ENCODE measurements at regions not wholly inside any gene's neighbourhood (a gene's known extent, or its start where the extent isn't known, plus 50 kb on each side); places are given as distances from the start of the nearest gene placed in this dataset.
"Not testable (repeated sequence)": the region's sequence is repeated elsewhere in the genome, so short reads cannot be mapped to it uniquely, and the experiment has no call there.

- not testable (repeated sequence) for DNase-seq (ENCODE audit: low spot score)
Observed at GRCh38 chr18:14460364-14460763, 83.0 kb downstream of the POTEC start.

DNA sequence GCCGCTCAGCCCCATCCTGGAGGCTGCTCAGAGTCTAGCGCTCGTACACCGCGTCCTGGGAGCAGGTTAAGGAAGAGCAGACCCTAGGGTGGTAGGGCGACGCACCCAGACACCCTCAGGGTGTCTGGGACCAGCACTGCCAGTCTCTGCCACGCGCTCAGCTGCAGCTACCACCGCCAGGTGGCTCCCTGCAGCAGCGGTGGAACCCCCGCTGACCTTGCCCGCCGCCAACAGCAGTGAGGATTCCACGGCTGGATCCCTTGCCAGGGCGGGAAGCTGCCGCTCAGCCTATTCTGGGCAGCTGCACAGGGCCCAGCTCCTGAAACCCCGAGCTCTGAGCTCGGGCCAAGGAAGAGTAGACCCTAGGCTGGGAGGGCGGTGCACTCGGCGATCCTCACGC lies 83.6 kb downstream of the POTEC start:
- not testable (repeated sequence) for DNase-seq (ENCODE audit: low spot score)

- not testable (repeated sequence) for DNase-seq (ENCODE audit: low spot score)
Observed at GRCh38 chr18:14458009-14458945, 85.1 kb downstream of the POTEC start.

DNA sequence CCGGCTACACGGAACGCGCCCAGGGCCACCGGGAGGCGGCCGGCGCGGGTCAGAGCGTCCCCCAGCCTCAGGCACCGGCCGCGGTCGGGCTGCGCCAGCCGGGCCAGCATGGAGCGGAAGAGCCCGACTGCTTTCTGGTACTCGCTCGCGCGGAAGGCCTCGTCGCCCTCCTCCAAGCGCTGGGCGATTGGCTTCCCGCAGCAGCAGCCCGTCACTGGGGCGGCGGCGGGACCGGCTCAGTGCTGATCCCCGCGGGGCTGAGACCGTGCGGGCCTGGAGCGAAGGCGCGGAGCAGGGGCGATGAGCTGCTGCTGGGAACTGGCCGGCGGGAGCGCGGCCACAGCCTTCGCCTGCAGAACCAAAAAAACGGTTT lies 92.8 kb downstream of the POTEC start:
- DNase-seq (ENCODE audit: low spot score) = not testable (repeated sequence)

GRCh38 chr18:14449995-14450636 lies 93.3 kb downstream of the POTEC start:
- not testable (repeated sequence) for DNase-seq (ENCODE audit: low spot score)

DNA sequence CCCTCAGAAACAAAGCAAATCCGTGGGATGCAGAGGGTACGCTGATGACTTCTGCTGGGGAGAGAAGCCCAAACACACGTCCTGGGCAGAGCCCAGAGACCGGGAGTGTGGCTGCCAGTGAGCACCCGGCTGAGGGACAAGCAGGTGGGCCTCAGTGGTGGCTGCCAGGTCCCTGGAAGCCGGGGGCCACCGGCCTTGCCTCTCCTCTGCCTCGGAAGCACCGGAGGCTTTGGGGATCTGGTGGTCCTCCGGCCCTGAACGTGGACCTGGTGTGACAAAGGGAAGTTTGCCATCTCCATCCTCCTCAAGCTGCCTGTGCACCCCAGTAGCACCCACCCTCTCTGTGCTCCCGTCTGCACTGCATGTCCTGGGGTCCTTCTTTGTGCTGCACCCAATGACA lies 94.3 kb downstream of the POTEC start:
- DNase-seq (ENCODE audit: low spot score) = not testable (repeated sequence)

DNA sequence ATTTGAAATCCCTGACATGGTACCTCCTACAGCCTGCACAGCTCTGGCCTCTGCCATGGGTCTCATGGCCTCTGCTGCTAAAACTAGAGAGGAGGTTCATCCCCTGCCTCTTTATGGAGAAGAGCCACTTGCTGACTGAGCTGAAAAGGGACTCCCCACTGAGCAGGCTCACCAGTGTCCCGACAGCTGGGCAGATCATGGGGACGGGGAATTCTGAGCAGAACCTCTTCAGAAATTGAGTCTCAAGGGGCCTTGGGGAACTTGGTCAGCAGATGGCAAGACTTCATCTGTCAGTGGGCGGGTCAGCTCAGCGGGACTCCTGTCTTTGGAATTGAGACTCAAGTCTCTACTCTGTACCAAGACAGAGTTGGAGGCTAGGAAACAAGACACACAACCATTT lies 95.7 kb downstream of the POTEC start:
- not testable (repeated sequence) for DNase-seq (ENCODE audit: low spot score)

DNA sequence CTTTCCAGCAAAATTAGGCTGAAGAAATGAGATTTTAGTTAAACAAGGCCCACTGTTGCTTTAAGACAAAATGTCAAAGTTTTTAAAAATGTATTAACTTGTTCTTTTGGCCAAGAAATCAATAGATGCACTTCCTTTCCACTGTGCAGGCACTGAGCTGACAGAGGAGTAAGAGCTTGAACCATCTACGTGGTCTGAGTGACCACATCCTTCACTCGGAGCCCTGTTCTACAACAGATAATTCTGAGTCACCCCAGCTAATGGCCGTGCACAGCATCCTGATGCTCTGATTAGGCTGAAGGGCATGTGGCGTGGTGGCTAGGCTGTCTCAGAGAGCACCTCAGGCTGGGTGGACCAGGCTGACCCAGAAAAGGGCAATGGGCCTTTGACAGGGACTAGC lies 107.9 kb downstream of the POTEC start:
- DNase-seq (ENCODE audit: low spot score) = not testable (repeated sequence)

DNA sequence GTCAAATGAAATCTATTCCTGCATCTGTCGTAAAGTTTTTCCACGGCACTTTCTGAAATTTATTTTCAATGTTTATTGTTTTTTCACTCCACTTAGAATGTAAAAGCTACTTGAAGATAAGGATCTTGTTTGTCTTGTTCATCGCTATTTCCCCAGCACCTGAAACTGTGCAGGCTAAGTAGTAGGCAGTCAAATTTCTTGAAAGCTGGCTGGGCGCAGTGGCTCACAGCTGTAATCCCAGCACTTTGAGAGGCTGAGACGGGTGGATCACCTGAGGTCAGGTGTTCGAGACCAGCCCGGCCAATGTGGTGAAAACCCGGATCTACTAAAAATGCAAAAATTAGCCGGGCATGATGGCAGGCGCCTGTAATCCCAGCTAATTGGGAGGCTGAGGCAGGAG lies 111.0 kb downstream of the POTEC start:
- DNase-seq (ENCODE audit: low spot score) = not testable (repeated sequence)

DNA sequence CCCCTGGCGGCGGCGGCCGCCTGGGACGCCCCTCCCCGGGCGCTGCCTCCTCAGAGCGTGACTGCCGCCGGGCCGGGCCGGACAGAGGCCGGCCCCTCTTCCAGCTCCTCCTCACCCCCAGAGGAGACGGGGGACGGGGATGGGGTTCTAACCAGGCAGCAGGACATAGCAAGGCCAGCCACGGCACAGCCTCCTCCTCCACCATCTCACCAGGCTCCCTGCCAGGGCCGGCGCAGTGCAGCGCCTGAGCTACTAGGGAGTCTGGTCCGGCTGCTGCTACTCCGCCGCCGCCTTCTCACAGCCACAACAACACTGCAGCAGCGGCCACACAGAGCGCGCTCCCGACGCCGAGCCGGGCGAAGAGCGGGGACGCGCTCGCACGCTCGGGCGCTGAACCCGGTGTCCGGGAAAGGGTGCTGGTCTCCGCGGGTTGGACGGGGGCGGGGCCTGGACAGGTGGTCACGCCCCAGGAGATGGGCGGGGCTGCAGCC lies 112.3 kb downstream of the POTEC start:
- peak; percentile 12 for DNase-seq (ENCODE audit: low spot score)

DNA sequence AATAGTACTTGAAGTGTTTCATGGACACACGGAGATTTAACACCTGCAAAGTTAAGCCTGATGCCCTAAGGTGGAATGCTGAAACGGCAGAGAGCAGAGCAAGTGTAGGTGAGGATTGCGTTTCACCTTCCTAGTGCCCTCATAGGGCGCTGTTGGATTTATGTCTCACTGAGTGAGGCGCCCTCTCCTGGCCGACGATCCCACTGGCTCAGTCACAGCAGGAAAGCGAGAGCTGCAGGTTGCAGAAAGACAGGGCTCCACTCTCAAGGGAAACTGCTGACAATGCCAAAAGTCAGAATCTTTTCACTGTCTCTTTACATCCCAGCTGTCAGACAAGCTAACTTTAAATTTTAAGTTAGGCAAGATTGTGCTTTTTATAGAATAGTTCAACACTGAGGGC lies 127.6 kb downstream of the POTEC start:
- DNase-seq (ENCODE audit: low spot score) = not testable (repeated sequence)

DNA sequence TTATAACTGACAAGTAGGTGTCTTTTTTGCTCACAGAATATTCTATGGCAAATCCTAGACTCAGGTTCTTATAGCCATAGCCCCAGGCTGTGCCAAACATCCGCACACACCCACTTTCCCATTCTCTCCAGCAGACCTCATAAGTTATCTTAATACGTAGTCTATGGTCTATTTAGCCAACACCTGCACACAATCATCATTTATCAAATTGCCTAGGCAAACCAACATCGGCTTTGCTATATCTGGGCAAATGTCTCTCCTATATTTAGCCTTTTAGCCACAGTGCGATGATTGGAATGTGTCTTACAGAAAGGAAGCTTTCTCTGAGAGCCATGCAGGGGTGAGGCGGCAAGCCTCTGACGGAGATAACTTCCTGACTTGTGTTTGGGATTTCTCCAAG lies 128.0 kb downstream of the POTEC start:
- not testable (repeated sequence) for DNase-seq (ENCODE audit: low spot score)

GRCh38 chr18:14395533-14395932 lies 147.9 kb downstream of the POTEC start:
- DNase-seq (ENCODE audit: low spot score) = not testable (repeated sequence)

DNA sequence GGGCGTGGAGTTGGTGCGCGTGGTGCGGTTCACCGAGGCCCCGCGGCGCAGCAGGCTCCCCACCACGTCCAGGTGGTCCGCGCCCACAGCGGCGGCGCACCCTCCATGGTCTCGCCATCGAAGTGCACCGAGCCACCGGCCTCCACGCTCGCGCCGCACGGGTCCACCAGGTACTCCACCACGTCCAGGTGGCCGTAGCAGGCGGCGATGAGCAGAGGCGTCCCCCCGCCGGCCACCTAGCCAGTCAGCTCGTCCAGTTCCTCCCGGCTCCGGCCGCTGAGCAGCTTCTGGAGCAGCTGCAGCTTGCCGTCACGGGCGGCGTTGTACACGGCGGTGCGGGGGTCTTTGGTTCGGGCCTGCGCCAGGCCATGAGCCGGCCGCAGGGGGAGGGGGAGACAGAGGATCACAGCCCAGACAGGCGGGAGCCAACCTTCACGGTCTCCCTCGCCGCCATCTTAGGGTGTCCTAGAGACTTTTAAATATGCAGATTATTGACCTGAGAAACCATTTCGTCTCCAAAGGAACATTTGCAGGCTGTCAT lies 149.8 kb downstream of the POTEC start:
- not testable (repeated sequence) for DNase-seq (ENCODE audit: low spot score)

GRCh38 chr18:14392604-14393003 lies 150.8 kb downstream of the POTEC start:
- not testable (repeated sequence) for DNase-seq (ENCODE audit: low spot score)

DNA sequence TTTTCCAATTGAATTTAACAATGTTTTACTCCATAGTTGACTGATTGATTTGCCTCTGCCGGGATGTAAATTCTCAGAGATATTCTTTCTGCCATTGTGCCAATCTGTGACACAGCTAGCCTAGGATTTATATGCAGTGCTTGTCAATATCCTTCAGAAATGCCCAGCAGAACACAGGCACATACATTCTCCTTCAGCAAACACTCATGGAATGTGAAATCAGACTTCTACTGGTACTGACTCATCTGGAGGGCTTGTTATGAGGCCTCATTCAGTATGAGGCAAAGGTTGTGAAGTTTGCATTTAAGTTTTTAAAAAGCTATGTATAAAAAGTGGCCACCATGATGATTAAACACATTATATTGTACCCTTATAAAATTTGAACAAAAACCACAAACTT lies 158.4 kb downstream of the POTEC start:
- not testable (repeated sequence) for DNase-seq (ENCODE audit: low spot score)

DNA sequence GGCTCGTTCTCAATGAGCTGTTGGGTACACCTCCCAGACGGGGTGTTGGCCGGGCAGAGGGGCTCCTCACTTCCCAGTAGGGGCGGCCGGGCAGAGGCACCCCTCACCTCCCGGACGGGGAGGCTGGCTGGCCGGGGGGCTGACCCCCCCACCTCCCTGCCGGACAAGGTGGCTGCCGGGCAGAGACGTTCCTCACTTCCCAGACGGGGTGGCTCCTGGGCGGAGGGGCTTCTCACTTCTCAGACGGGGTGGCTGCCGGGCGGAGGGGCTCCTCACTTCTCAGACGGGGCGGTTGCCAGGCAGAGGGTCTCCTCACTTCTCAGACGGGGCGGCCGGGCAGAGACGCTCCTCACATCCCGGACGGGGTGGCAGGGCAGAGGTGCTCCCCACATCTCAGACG lies 160.7 kb downstream of the POTEC start:
- not testable (repeated sequence) for DNase-seq (ENCODE audit: low spot score)

- not testable (repeated sequence) for DNase-seq (ENCODE audit: low spot score)
Observed at GRCh38 chr18:14379489-14379888, 163.9 kb downstream of the POTEC start.

GRCh38 chr18:14378376-14378775 lies 165.0 kb downstream of the POTEC start:
- DNase-seq (ENCODE audit: low spot score) = not testable (repeated sequence)

- DNase-seq (ENCODE audit: low spot score) = not testable (repeated sequence)
Observed at GRCh38 chr18:14361346-14361745, 182.1 kb downstream of the POTEC start.

DNA sequence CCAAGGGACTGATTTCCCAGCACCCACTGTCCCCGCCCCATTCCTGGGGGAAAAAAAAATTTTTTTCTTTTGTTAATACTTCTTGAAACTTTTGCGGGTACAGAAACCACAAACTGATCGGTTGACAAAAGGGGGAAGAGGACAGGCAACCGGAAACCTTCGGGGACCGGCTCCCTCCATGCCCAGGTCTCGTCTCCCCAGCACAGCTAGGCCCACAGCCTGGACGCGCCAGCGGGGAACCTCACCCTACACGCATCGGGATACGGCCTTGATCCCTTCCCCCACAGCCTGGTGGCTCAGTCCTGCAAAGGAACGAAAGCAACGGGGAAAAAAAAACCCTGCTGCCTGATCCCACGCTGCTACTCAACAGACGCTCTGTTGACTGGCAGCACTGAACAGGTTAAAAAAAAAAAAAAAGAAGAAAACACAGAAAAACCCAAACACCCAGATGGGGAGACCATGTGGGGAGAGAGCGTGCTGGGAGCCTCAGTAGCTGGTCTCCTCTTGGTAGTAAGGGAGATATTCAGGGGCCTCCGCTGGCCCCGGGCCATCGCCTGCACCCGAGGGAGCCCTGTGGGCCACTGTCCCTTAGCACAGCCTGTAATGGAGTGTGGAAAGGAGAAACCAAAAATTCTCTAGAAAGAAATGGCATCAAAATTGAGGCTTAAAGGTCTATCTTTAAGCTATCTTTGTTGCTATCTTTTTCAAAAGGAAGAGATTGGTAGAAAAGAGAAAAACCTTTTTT lies 185.7 kb downstream of the POTEC start:
- DNase-seq (ENCODE audit: low spot score) = not testable (repeated sequence)

DNA sequence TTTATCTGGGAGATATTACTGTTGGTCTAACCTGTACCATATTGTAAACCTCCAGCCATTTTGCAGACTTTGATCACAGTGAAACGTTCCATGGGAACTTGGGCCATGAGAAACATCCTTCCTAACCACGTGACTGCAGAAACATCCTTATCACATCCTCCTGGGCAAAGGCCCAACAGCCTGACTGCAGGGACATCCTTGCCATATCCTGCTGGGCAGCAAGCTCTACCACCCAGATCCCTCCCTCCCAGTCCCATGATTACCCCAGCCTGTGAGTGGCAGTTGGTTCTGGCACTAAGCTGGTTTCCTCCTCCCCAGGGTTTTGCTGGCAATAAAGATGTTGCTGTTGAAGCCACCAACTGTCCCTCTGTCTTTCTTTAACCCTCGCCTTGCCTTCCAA lies 201.2 kb downstream of the POTEC start:
- DNase-seq (ENCODE audit: low spot score) = not testable (repeated sequence)

Data from AG08396 (cell line).